GM18517 (cell line): ENCODE measurements at regions not wholly inside any gene's neighbourhood (a gene's known extent, or its start where the extent isn't known, plus 50 kb on each side); places are given as distances from the start of the nearest gene placed in this dataset.
"Not testable (repeated sequence)": the region's sequence is repeated elsewhere in the genome, so short reads cannot be mapped to it uniquely, and the experiment has no call there.

Experiments used
- ATAC-seq: cut with Tn5 transposase; IDR thresholded peaks from one replicate; pipeline ENCODE4 v1.9.1; 2021; ENCODE audit warnings: mild to moderate bottlenecking, moderate library complexity; ENCODE audit not compliant: unreplicated experiment

DNA sequence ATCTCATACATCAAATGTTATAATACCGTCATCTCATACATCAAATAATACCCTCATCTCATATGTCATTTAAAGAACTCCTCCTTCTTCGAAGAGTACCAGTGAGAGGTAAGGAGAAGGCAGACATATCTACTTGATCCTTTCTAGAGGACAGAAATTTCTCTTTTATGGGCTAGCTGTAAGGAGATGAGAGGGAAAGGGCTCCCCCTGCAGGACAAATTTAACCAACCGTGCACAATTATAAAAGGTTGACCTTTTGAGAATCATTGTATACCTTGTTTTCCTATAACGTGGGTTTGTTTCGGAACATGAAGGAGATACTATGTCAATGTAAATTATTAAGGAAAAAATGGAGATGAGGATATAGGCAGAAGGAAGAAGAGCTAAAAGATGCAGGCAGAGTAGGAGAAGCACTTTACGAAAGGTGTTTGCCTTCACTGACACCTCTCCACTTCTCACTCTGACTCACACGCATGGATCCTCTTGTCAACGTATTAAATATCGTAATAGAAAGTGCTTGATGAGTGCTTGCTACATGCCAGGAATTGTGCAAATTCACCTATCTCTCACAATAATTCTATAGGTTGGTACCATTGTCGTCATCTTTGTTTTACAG is 465.9 kb upstream of the ERCC4 start:
- ATAC-seq, result no peak

- no peak for ATAC-seq
Observed at GRCh38 chr16:13463619-13464018, 456.3 kb upstream of the ERCC4 start.

GRCh38 chr16:13471036-13471435 is 448.9 kb upstream of the ERCC4 start:
- no peak for ATAC-seq

DNA sequence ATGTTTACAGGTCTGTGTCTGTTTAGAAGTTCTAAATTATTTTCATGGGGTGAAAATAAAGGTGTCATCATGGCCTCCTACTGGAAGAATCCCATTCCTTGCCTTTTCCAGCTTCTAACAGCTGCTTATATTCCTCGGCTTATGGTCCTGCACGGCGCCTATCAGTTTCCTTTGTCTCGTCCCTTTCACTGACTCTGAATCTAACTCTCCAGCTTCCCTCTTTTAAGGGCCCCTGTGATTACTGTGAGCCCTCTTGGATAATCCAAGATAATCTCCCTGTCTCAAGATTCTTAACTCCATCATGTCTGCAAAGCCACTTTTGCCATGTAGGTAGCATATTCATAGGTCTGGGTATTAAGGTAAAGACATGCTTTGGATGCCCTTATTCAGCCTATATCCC is 441.0 kb upstream of the ERCC4 start:
- no peak for ATAC-seq

DNA sequence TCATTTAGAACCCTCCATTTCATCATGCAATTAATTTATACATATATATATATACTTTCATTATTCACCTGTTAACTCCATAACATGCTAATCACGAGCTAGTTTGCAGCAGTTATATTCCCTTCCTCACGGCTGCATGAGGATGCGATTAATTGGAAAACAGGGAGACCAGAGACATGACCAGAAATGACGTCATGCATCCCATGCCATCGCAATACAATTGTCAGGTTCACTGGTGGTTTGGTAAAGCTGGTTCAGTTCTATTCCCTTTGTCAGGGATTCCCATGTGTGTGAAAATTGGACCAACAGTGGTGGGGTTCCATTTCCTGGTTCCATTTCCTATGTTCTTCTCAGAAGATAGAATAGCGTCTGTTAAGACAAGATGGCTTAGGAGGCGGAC is 440.4 kb upstream of the ERCC4 start:
- no peak for ATAC-seq

DNA sequence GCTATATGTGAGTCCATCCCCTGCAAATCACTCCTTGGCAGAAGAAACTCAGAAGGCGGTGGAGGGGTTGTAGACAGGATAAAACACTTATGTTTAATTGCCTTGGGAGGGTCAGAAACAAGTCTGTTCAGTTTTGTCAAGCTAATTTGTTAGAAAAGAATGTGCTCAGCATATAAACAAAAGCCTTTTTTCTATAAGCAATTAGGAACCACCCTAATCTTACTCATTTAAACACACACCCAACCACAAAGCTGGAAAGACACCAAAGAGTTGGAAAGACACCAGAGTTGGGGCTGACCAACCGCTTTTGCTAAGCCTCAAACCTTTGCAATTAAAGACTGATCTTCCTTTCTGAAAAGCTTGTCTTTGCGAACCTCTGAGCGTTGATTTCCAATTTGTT is 439.2 kb upstream of the ERCC4 start:
- no peak for ATAC-seq

DNA sequence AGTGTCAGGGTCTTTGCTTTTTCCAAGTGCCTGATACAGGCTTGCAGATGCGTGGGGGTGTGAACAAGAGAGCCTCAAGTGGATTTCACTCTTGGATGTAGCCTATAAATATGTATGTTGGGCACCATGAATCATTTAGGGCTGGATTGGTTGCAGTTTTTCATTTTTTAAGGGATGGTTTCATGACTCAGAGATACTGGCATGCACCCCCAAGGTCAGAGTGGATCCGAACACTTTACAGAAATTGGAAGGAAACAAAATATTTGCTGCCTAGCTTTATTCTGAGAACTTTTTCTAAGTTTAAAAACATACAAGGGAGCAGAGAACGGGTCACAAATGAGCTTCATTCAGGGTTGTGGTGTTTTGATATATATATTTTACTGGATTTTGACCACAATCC is 436.8 kb upstream of the ERCC4 start:
- ATAC-seq, result no peak

- not testable (repeated sequence) for ATAC-seq
Observed at GRCh38 chr16:13489416-13489815, 430.5 kb upstream of the ERCC4 start.

GRCh38 chr16:13492046-13492445 is 427.9 kb upstream of the ERCC4 start:
- ATAC-seq, result no peak

GRCh38 chr16:13503960-13504635 is 415.9 kb upstream of the ERCC4 start:
- no peak for ATAC-seq

DNA sequence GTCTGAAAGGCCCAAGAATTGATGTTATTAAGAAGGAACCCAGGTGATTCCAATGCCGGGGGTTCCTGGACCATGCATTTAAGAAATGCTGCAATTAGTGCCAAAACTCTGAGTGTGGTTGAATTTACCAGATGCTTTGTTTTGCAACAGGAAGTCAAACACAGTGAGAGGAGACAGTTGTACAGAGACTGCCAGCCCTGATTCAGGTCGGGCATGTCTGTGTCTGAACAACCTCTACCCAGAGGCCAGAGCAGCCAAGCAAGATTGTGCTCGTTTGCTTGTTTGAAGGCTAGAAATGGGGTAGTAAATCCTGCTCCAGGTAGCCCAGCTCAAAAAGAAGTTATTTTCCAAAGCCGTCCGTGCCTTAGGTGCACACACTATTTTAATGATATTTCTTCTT is 412.4 kb upstream of the ERCC4 start:
- no peak for ATAC-seq

DNA sequence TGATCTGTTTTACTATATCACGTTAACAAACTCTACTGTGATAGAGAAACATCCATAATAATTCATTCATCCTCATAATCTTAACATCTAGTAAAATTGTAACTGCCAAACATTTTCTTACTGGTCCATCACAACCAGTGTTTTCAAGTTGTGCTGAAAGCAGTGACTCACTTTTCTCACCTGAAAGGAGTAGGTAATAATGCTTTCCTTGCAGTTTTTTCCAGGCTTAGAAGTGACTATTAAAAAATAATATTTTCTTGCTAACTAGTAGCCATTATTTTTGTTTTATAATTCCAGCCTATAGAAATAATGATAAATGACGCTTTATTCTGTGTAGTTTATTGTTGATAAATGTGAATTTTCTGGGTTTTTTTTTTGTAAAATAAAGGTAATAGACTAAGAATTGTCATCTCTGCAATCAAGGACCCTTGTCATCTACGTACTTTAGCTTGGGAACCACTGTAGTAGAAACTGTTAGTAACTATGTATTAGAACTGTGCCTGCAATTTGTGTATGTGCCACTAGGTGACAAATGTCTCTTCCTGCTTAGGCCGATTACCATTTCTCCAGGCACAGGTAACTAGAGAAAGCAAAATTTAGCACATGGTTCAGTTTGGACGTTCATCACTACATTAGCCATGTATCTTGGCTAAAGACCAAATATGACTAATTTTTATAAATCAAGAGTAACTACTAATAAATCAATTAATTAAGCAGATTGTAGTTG is 409.4 kb upstream of the ERCC4 start:
- ATAC-seq, result no peak

DNA sequence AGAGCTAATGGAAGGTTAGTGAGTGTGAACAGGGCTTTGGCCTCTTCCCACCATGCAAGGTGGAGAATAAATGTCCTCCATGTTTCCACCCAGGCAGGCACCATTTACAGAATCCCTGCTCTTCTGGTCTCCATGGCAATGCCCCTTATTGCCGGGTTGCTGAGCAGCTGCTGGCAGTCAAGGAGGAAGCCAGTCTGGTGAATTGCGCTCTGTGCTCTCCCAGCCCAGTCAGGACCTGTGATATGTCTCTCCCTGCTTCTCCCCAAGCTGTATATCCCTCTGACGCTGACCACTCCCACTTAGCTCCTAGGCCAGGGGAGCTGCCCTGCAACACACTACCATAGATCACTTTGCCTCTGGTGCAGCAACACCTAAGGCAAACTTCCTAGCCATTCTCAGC is 402.1 kb upstream of the ERCC4 start:
- no peak for ATAC-seq

DNA sequence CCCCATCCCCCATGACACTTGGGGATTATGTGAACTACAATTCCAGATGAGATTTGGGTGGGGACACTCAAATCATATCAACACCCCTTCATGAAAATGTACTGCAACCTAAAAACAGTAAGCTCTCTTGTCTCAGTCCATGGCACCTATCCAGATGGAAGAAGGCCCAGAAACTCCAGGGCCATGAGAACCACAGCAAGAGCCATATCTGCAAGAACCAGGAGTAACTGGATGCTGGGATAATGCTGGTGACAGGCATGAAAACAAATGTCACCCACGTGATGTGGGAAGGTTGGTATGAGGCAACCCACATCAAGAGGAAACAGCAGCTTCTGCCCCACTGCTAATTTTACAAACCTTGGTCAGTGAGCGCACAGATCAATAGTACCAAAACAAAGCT is 400.1 kb upstream of the ERCC4 start:
- ATAC-seq, result no peak

- no peak for ATAC-seq
Observed at GRCh38 chr16:13521356-13521755, 398.6 kb upstream of the ERCC4 start.

DNA sequence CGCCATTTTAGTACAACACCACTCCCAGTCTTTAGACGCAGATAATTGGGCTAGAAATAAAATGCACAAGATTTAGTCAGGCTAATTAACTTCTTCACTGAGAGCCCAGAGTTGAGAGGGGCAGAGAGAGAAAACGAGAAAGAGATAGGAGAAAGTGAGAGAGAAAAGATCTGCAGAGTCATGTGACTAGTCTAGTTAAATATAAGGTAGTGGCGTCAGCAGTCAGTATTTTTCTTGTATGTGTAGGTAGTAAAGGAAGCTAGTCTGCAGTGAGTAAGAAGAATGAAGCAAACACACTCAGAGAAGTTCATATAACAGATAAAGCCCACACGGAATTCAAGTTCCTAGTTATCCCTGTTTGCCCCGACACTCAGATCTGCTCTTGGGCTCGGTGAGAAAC is 392.6 kb upstream of the ERCC4 start:
- no peak for ATAC-seq

- ATAC-seq, result no peak
Observed at GRCh38 chr16:13528691-13529090, 391.3 kb upstream of the ERCC4 start.

- ATAC-seq, result no peak
Observed at GRCh38 chr16:13529193-13529982, 390.6 kb upstream of the ERCC4 start.

GRCh38 chr16:13540771-13541170 is 379.2 kb upstream of the ERCC4 start:
- ATAC-seq, result no peak

DNA sequence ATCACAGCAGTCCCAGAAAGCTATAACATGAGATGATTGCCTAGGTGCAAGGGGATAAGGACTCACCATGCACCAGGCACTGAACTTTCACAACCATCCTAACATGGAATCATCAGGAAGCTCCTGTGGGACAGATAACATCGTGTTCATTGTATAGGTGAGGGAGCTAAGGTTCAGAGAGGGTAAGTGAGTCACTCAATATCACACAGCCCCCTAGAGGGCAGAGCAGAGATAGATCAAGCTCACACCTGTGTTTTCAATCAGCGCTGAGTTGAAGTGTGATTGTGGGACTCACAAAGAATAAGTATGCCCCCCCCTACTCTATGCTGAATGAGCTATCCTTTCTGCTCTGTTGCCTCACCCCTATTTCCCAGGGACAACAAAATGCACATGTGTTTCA is 377.7 kb upstream of the ERCC4 start:
- no peak for ATAC-seq

DNA sequence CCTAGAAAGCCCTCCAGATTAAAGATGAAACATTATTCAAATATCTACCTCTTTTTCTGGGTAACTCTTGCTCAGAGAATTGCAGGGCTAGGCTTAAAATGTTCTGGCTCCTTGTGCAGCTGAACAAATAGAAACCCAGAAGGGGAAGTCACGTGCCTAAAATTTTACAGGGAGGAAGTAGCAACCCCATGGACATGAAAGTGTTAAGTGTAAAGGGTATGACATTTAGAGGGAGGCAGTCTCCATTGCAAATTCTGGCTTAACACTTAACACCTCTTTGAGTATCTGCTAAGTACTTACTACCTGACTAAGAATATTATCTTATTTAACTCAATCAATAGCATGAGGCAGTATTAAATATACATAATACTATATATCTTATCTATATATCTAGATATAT is 376.1 kb upstream of the ERCC4 start:
- ATAC-seq, result no peak

DNA sequence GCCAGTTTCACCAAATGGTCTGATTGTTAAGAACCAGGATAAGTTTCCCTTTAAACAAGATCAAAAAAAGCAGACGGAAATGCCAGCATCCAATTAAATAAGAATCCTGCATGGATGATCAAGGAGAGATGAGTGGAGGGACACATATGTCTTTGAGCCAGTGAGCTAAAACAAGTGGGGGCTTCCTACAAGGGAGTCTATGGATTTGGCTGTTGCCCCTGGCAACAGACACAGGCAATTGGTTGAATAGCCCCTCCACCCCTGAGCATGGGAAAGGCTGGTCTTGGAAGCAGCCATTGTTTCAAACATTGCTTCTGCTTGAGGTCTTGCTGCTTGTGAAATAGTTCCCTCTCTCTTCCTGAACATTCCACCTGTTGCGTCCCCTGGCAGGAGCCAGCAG is 374.7 kb upstream of the ERCC4 start:
- ATAC-seq, result no peak
